DMS153 treated with DMSO at 0.1 percent for 48 hours (cell line): ENCODE measurements at regions not wholly inside any gene's neighbourhood (a gene's known extent, or its start where the extent isn't known, plus 50 kb on each side); places are given as distances from the start of the nearest gene placed in this dataset.
A peak's percentile ranks its signal among the peaks of the same experiment; 100 is the strongest.

Experiments
- DNase-seq: peaks from one replicate; lab custom pipeline; 2025; ENCODE audit not compliant: unreplicated experiment; lab: John Stamatoyannopoulos, UW

DNA sequence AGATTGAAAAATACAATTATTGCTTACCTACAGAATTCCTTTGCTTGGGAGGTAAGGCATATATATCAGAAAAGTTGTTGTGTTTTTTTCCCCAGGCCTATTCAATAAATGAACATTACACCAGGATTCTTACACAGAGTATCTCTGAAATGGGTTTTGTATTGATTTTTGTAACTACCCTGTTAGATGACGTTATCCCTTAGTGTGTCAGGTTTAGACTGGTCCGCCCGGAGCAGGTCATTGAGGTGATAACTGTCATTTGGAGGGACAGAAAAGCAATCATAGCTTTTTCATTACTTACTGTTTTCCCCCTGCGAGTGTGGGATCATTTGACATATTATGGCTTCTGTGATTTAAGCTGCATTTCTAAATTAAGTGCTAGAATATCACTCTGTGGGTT is 715.2 kb upstream of the ADAMTS16 start:
- DNase-seq, result no peak

- no peak for DNase-seq
Measured at GRCh38 chr5:4440536-4440935, 699.6 kb upstream of the ADAMTS16 start.

DNA sequence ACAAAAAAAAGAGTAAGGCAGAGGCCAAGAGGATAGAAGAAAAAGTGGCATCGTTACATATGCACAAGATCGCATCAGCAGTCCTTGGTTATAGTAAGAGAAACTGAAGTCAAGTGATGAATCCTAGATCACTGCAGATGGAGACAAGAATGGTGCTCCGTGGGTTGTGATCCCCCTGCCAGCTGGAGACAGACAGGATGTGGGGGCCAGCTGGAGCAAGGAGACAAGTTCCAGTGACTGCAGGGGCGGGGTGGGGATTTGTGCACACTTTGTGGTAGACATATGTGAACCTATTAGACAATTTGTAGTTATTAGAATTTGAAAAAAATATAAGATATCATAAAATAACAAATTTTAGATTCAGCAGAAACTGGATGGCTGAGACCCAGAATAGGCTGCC is 697.9 kb upstream of the ADAMTS16 start:
- DNase-seq, result no peak

DNA sequence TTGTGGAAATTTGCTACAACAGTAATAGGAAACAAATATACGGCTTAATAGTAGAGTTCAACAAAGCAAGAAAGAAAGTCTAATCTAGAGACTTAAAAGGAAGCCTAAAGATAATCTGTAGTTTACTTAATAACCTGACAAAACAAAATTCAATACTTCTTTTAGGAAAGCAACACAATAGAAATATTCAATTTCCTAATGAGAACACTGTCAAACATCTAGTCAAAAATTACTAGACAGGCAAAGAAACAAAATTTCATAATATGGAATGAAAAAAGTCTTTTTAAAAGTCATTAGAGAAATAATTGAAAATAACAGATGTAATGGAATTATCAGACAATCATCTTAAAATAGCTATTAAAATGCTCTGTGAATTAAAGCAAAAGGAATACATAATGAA is 692.5 kb upstream of the ADAMTS16 start:
- no peak for DNase-seq

DNA sequence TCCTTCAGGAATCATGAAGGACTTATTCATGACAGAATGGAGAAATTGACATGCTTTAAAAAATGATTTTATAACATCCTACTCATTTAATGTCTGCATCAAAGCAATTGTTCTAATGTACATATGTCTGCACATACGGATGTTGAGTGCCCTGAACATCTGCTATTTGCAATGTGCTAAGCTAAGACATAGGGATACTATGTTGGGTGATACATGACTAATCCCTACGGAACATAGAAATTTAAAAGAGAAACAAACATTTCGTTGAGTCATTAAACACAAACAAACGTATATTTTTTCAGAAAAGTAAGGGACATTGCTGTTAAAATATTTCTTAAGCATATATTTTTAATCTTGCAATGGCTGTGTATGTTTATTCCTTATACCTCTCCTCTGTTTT is 686.5 kb upstream of the ADAMTS16 start:
- no peak for DNase-seq

DNA sequence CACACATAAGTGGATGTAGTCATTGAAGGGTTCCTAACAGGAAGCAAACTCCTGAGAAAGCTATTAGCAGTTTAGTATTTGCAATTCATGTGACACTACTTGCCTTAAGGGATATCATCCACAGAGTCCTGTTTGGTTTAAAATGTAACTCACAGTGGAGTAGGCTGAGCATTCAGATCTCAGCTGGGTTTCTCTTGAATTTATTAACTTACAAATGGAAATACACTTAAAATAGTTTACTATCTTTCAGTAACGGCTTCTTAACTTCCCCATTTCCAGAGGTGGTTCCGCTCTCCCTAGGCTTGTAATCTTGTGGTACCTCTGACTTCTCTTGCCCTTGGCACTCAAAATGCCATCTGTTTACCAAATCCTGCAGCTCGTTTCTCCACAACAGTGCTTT is 660.7 kb upstream of the ADAMTS16 start:
- no peak for DNase-seq

DNA sequence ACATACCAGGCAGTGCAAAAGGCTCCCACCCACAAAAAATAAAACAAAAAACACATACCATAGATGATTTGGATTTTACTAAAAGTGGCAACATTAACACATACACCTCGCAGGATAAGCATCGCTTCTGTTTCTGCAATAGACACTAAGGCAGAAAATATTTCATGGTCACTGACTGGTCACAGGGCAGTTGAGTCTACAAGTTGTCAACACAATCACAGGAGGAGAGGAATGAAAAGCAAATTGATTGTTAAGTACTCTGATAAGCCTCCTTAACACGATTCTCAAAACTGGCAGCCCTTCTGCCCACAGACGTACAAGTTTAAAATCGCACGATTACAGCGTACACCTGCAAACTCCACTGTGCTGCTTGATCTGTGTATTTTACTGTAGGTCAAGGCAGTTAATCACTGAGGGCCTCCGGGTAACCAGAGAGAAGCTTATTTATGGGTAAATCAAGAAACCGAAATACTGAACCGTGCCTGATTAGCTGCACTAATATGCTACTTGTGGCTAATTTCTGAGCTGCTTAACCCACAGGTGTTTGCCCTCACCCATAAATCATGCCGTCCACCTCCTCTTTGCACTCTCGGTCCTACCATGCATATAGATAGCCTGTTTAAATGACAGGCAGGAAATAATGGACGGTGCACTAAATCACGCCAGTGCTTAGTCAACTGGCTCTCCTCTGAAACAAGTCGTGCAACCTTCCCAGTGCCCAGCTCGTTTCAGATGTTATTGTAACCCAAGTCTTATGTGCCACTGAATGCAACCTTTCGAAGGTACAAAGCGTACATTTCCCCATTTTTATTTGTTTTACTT is 659.4 kb upstream of the ADAMTS16 start:
- DNase-seq, result peak; percentile 95

- DNase-seq, result no peak
Measured at GRCh38 chr5:4487581-4487980, 652.5 kb upstream of the ADAMTS16 start.

GRCh38 chr5:4511996-4512656 is 628.0 kb upstream of the ADAMTS16 start:
- DNase-seq, result peak; percentile 71

GRCh38 chr5:4513381-4513780 is 626.7 kb upstream of the ADAMTS16 start:
- no peak for DNase-seq

GRCh38 chr5:4514067-4514648 is 626.0 kb upstream of the ADAMTS16 start:
- DNase-seq, result peak; percentile 83

DNA sequence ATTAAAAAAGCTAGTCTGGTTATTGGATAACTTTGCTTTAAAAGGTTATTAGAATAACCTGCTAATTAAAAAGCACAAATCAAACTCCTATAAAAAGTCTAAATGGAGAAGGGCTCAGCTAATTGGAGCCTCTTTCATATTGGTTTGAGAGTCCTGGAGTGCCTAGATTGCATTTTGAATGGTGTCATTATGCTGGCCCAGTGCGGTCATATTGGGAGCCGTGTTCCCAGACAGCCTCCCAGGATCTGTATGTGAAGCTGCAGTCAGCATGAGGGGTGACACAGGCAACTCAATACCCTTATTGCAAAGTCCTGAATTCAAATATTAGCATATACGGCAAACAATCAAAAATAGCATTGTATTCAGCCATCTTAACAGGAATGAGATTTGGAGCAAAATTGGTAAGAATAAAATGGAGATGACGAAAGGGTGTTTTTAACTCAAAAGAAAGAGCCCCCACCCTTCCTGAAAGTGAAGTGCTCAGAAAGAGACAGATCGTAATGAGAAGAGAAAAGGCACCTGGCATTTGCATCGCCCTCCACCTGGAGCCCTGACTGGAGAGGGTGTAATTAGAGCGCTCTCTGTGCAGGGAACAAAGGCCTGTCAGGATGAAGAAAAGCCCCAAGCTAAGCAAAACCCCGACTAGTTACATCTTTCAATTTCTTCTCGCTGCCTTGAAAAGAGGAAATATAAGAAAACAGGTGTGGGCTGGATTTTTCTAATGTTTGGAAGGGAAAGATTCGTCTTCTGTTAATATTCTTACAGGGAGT is 621.0 kb upstream of the ADAMTS16 start:
- DNase-seq, result no peak

- no peak for DNase-seq
Measured at GRCh38 chr5:4520559-4520958, 619.6 kb upstream of the ADAMTS16 start.

GRCh38 chr5:4523038-4523437 is 617.1 kb upstream of the ADAMTS16 start:
- no peak for DNase-seq

GRCh38 chr5:4531756-4532704 is 608.1 kb upstream of the ADAMTS16 start:
- DNase-seq, result no peak

DNA sequence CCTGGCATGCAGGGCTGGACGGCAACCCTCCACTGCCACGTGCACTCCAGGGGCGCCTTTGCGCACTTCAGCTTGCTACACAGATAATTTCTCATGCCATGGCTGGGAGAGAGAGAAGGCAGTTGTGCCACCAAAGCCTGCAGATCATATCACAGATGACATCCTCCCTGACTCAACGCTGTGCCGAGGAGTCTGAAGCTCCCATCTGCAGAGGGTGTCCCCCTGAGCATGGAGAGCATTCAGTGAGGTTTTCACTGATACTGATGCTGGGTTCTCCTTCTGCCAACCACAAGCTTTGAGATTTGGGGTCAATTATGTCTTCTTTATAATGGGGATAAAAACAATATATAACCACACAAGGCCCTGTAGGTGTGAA is 607.4 kb upstream of the ADAMTS16 start:
- no peak for DNase-seq

- no peak for DNase-seq
Measured at GRCh38 chr5:4533457-4534105, 606.5 kb upstream of the ADAMTS16 start.

DNA sequence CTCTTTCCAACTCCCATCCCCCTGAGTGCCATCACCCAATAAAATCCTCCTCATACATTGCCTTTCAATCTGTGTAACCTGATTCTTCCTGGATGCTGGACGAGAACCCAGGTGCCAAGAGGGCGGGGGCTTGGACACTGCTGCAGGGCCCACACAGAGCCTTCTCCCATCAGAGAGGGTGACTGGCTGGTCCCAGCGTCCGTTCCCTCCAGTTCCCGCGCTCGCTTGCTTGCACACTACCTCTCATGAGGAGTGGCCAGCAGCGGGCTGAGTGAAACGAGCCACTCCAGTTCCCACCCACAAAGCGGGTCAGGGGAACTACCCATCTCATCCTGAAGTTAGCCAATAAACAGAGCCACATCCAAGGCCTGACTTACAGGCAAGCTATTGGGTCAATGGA is 602.6 kb upstream of the ADAMTS16 start:
- DNase-seq, result no peak

- DNase-seq, result no peak
Measured at GRCh38 chr5:4540375-4541173, 599.6 kb upstream of the ADAMTS16 start.
